GM19035 (cell line): ENCODE measurements at regions not wholly inside any gene's neighbourhood (a gene's known extent, or its start where the extent isn't known, plus 50 kb on each side); places are given as distances from the start of the nearest gene placed in this dataset.
"Not testable (repeated sequence)": the region's sequence is repeated elsewhere in the genome, so short reads cannot be mapped to it uniquely, and the experiment has no call there.

ENCODE experiments used
- ATAC-seq: cut with Tn5 transposase; IDR thresholded peaks from one replicate; pipeline ENCODE4 v1.9.1; 2021; ENCODE audit not compliant: unreplicated experiment

DNA sequence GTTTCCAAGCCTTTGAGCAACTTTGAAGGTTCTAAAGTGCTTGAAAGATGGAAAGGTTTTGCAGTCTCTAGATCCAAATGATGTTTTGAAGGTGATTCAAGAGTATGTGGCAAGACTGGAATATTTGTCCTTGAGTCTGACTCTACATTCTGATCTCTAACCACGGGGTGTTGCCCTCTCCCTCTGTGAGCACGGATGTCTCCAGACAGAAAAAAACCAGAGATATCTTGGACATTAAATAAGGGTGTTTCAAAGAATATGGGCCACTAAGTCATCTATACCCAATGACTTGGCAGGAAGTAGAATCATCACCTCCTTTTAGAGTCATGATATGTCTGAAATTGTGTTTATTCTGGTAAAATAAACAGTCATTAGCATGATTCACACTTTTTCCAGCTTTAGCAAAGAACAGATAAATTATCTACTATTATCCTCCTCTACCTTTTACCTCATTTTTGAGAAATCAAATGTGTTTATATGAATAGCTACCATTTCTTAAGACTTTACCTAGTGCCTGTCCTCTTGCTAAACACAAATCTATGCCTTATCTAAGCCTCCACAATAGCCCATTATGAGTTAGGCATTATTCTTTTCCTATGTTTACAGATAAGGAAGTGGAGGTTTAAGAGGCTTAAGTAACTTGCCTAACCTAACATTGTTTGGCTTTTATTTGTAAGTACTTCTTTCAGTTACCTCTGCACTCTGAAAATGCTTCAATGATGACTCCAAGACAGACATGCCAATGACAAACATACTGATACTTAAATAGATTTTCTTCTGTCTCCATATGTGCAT is 384.4 kb downstream of the BMP2 start:
- no peak for ATAC-seq

DNA sequence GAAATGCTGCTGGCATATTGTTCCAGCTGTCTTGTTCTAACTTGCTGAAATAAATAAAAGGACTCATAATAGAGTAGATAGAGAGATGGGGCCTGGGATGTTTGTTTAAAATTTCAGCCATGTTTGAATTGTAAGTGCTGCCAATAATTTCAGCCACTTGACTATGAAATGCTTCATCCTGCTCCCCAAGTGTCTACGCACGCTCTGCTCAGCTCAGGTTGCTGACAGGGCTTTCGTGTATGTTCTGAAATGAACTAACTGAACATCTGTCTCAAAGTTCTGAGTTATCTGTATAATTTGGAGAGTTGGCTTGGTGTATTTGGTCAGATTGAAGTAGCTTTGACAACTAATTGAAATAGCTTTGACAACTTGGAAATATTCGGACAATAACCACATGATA is 387.8 kb downstream of the BMP2 start:
- no peak for ATAC-seq

DNA sequence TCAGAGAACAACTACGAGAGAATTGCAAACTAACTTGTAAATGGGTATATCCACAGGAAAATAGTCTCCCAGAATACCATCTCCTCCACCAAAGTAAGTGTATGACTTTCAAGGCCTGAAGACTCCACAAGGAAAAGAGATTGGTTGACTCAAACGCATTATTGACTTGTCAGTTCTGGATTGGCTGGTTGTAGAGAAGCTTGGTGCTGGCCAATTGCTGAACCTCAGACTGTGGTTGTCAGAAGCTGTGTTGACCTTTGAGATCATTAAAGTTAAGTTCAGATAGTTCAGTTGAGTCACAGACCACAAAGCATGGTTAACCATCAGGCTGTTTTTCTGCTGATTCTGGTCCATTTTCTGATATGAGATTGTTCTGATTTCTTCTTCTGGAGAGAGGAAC is 388.3 kb downstream of the BMP2 start:
- no peak for ATAC-seq

DNA sequence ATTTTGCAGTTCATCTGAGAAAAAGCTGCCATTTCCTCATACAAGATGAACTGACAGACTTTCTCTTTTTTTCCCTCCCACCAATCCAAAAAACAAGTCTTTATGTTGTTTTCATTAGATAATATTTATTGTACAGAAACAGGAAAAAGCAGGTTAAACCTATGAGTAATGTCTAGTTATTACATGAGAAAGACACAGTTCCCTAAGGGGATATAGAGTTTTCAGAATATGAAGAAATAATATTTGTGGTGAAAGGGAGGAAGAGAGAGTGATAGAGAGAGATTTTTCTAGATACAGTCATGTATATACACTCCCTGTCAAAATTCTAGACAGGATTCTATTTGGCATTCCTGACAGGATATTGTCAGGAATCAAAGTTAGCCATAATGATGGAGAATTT is 392.4 kb downstream of the BMP2 start:
- ATAC-seq: no peak

DNA sequence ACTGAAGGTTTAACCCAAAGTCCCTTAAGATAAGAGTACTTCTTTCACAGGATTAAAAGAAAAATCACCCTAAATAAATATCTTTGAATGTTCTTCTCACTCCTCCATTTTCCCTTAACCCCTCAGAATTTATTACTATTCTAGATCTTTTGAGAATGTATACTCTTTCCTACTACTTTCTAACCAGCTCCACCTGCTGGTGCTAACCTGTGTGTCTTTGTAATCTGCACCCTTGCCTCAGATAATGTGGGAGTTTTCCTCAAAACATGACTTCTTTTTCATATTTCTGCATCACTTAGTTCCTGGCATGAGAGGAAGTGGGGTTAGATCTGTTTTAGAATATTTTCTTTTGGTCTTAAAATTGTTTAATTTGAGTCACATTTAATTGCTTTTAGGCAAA is 394.2 kb downstream of the BMP2 start:
- no peak for ATAC-seq

DNA sequence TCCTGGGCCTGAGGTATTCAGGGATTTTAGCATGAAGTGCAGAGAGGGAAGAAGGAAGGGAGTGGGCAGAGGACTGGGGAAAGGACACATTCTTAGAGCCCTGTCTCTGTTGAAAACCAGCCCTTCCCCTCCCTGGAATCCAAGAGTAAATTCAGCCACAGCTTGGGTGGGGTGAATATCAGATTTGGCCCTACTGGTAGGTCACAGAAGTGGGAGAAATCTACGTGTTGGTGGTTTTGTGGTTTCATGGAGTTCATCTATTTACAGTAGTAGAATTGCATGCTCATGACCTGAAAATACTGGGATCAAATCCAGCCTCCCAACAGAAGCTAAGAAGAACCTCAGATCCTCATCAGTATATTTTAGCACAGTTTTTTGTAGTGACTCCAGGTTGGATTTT is 404.4 kb downstream of the BMP2 start:
- ATAC-seq: no peak

DNA sequence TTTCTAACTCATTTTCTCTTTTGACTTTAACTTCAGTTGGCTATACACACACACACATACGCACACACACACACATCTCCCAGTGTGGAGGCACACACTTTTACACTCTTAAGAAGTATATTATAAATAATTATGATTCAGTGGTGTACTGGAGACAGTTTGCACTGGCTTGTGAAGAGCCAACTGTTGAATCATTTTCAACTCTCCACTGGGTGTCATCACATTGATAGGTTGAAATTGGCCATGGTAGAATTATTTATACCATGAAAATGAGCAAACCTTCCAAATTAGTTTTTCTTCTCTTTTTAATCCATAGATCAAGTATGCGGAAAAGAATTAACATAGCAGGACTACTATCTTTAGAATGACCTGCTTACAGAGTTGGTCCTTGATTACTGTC is 407.1 kb downstream of the BMP2 start:
- no peak for ATAC-seq

DNA sequence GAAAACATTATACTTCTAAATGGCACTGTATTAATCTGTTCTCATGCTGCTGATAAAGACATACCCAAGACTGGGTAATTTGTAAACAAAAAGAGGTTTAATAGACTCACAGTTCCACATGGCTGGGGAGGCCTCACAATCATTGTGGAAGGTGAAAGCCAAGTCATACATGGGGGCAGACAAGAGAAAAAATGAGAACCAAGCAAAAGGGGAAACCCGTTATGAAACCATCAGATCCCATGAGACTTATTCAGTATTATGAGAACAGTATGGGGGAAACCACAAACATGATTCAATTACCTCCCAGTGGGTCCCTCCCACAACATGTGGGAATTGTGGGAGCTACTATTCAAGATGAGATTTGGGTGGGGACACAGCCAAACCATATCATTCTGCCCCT is 408.3 kb downstream of the BMP2 start:
- not testable (repeated sequence) for ATAC-seq

DNA sequence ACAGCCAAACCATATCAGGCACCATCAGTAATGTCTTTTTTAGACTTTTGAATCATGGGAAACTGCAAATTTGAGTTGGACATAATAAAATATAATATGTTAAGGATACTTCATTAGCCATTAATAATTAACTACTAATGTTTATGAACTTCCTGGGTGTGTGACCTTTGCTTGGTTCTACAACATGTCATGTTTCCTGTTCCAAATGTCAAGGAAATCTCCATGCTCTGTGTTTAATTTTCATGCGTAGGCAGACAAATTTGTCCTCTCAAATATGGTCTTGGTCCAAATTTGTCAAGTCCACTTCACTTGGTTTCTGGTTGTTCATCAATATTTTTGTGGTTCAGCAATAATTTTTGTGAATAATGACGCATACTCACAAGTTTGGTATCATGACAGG is 410.5 kb downstream of the BMP2 start:
- no peak for ATAC-seq

DNA sequence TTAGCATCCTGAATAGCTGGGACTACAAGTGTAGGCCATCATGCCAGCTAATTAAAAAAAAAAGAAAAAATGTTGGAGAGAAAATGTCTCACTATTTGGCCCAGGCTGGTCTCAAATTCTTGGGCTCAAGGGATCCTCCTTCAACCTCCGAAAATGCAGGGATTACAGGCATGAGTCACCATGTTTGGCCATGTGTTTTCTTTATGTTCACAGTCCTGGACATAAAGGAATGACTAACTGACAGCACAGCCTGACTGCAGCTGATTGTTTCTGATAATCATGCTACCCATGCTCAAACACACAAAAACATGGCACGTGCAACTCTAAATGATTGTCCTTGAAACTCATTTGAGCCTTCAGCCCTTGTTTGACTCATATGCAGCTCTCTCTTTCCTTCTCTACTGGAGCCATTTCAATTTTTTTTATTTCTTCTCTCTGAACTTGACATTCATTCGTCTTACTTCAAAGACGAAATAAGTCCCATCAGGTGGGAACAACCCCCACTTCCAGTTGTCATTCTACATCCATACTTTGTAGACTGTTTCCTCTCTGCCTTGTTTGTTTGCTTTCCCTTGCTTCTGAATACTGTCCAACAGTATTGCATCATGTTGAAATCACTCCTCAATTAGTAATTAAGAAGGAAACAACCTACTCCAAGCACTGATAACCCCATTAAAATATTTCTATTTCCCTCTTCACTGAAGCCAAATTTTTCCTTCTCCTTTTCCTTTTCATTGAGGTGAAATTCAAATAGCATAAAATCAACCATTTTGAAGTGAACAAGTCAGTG is 413.0 kb downstream of the BMP2 start:
- no peak for ATAC-seq

DNA sequence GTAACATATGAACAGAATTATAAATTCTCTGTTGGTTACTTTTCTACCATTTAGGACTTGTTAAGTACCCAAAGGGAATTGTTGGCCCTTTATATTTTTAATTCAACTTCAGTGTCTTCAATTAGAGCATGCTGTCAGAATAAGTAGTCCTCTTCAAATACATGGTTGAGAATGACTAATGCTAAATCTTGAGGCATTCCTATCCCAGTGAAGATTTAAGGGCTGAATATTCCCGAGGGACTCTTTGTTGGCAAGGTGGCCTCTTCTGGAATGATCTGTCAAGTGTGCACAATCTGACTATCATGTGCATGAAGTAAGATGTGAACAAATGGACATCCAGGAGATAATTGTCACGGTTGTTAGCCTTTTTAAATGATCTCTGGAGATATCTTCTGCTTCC is 421.7 kb downstream of the BMP2 start:
- ATAC-seq: no peak

DNA sequence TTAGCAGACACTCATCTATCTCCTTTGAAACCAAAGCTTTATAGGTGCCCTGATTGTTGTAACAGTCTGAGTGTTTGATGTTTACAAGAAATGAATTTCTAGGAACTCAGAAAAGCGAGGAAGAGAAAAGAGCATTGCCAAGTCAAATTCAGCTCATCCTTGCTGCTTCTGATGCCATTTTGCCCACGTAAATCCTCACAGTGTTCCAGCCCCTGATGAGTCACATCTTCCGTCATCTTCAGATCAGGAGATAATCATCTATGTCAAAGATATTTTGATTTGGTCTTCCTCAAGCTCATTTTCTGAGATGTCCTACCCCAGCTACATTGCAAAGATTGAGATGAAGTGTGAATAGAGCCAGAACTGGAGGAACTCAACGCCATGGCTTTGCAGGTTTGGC is 426.2 kb downstream of the BMP2 start:
- ATAC-seq: no peak

DNA sequence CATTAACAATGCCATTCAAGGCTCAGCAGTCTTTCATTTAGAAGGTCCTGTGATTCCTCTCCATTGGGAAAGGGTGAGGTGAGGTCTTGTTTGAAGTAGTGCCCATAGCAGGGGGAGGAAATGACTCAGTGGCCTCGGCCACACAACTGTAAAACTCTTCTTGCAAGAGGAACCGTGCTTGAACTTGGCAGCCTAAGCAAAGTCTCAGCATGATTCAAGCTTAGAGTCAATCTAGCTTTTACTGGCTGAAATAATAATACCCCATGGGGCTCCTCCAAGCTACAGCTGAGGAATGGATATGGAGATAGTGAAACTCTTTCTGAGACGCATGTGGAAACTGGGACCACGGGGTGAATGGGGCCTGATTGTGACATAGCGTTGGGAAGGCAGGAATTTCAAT is 428.2 kb downstream of the BMP2 start:
- no peak for ATAC-seq

DNA sequence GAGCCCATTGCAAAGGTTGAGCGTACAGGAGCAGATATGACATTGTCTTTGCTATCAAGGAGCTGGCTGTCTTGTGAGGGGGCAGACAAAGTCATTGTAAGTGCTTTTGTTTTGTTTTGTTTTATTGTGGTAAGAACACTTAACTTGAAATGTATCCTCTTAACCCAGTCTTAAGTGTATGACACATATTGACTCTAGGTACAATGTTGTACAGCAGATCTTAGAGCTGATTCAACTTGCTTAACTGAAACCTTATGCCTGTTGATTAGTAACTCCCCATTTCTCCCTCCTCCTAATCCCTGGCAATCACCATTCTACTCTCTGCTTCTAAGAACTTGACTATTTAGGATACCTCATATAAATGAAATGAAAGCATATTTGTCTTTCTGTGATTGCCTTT is 429.0 kb downstream of the BMP2 start:
- ATAC-seq: no peak

DNA sequence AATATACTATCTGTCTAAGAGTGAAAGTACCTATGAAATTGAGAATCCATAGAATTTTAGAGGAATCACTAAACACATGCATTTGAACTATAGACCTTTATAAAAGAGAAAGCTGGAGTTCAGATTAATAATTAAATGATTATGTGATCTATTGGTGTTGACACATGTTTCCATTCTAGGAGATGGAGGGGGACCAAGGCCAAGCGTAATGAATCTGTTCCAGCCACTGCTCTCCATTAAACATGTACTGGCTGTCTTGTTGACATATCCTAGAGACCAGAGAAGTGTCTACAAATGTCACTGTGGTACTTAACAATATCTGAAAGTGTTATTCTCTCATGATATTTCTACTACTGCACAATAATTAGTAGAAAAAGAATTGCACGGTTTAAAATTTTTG is 432.4 kb downstream of the BMP2 start:
- no peak for ATAC-seq

DNA sequence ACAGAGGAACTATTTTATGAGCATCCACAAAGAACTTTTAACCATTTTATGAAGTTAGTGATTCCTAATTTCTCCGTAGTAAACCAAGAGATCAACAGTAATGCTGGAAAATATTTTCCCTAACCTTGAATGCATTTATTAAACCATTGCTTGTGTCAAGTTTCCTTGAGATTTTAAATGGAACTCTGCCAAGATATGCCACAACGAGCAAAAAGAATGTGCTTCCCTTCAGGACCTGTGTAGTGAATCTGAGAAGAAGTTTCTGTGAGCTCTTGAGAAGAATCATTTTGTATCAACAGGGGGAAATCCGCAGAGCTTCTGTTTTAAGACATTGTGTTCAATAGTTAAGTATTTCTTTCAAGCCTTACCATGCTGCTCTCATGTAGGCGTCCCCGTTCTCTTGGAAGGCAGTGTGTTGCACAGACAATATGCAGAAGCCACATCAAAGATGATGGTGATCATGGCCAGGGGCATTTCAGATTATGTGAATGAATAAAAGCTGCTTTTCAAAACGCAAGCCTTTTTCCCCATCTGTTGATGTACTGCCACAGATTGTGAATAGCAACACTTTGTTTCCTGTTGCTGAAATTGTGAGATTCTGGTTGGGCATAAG is 439.8 kb downstream of the BMP2 start:
- ATAC-seq: no peak

DNA sequence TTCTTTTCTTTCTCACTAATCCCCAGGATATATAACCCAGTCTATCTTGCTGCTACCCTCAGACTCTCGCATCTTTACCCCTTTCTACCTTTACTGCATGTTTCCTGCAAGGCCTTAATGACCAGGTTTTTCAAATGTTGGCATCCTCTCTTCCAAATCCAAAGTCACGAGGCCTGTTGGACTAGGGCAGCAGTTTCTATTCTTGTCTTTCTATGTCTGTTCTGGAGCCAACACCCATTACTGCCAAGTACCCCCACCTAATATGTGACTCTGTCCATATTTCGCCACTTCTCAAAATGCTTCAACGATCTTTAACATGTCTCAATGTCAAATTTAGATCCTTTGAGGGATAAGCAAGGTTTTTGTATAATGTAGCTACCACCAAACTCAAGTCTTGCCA is 443.4 kb downstream of the BMP2 start:
- ATAC-seq: no peak

DNA sequence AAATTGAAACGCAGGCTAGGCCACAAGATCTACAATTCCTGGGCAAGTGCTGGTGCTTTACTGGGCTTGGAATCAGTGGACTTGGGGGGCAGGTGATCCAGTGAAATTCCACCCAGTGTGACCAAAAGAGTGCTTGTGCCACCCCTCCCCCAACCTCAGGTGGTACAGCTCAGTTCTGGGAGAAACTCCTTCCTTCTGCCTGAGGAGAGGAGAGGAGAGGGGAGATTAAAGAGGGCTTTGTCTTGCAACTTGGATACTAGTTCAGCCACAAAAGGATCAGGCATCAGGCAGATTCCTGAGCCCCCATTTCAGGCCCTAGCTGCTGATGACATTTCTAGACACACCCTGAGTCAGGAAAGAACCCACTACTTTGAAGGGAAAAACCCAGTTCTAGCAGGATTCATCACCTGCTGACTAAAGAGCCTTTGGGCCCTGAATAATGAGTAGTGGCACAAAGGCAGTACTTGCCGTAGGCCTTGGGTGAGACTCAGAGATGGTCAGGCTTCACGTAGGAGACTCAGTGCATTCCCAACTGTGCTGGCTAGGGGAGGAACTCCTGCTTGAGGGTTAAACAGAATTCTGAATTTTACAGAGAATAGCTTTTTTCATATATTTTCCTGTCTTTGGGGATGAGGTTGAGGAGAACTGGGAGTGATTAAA is 446.7 kb downstream of the BMP2 start:
- no peak for ATAC-seq

DNA sequence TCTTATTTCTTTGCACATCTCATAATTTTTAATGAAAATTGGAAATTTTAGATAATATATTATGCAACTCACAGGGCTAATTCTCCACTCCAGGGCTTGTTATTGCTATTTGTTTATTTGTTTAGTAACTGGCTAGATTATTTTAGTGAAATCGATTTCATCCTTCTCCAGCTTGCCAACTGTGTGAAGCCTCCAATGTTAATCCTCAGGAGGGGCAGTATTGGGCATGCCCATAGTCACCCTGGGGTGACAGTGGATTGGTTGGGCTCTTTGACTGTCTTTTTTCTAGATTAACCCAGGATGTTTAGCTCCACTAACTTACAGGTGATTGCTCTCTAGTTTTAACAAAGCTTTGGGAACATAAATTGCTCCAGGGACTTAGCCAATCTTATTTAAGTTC is 450.1 kb downstream of the BMP2 start:
- no peak for ATAC-seq

DNA sequence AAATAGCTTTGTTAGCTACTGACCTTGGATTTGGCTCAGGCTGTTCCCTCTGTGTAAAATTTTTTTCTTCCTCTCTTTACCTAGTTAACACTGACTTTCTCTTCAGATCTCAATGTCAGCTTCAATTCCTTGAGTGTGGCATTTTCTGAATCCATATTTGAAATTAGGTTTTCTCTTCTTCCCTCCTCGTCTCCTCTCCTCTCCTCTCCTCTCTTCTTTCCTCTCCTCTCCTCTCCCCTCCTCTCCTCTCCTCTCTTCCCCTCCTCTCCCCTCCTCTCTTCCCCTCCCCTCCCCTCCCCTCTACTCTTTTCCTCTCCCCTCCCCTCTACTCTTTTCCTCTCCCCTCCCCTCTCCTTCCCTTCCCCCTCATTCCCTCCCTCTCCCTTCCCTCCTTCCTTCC is 453.3 kb downstream of the BMP2 start:
- no peak for ATAC-seq

DNA sequence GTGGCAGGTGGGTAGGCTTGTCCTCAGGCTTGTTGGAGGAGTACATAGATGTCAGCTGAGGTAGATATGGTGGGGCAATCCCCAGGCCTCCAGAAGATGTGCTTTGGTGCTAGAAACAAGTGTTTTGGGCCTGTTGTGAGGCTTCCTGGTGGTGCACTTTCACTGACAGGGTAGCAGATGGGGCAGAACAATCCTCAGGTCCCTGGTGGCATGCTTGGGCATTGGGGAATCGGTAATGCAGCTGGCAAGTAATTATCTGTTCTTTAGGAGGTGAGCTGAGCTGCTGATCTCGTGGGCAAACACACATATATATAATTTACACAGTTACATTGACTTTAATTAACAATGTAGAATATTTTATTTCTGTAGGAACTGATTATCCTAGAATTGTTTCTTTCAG is 458.7 kb downstream of the BMP2 start:
- no peak for ATAC-seq

DNA sequence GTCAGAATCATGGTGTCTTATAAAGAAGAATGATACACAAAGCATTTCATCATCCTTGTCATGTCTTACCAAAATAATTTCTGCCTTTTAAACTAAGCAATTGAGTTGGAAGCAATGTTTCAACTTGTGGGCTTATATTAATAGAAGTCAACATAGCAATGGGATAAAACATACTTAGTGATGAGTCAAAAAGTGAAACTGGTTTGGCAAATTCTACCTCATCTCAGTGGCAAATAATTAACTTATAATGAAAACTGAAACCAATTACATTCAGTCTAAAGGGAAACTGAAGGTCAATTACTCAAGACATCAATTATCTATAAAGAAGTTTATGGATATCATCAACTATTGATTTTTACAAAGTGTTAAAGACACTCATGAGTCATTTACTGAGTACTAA is 463.8 kb downstream of the BMP2 start:
- ATAC-seq: no peak
